ENCODE measurements at regions not wholly inside any gene's neighbourhood (a gene's known extent, or its start where the extent isn't known, plus 50 kb on each side); places are given as distances from the start of the nearest gene placed in this dataset.

- DNase-seq (ENCODE audit: insufficient read length, low spot score) (no peak), FAIRE-seq (no peak)
- TF ChIP-seq POLR2AphosphoS5 (IDR thresholded peaks at IDR 0.05; ENCODE audit: low read depth, low read length) (no peak), POU2F2 (IDR thresholded peaks at IDR 0.05; ENCODE audit: low read depth, low read length) (no peak)
Observed at GRCh38 chr13:71382285-71382684, 484.7 kb downstream of the DACH1 start.

DNA sequence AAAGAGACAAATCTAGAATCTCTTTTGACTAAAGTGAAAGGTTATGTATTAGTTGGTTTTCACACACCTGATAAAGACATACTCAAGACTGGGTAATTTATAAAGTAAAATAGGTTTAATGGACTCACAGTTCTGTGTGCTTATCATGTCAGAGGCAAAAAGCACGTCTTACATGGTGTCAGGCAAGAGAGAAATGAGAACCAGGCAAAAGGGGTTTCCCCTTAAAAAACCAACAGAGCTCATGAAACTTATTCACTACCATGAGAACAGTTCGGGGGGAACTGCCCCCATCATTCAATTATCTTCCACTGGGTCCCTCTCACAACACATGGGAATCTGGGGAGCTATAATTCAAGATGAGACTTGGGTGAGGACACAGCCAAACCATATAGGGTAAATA is 486.8 kb downstream of the DACH1 start:
- no peak for FAIRE-seq
- DNase-seq (ENCODE audit: insufficient read length, low spot score), result no peak
- TF ChIP-seq POLR2AphosphoS5 (IDR thresholded peaks at IDR 0.05; ENCODE audit: low read depth, low read length) (no peak), POU2F2 (IDR thresholded peaks at IDR 0.05; ENCODE audit: low read depth, low read length) (no peak), SPI1 (IDR thresholded peaks at IDR 0.05; ENCODE audit: low read depth, low read length) (no peak), PAX5 (IDR thresholded peaks at IDR 0.05; ENCODE audit: insufficient read depth, low read length, severe bottlenecking) (no peak), POLR2A (IDR thresholded peaks at IDR 0.05; ENCODE audit: low read depth, low read length) (no peak), TAF1 (IDR thresholded peaks at IDR 0.05; ENCODE audit: low read depth, low read length) (no peak)

DNA sequence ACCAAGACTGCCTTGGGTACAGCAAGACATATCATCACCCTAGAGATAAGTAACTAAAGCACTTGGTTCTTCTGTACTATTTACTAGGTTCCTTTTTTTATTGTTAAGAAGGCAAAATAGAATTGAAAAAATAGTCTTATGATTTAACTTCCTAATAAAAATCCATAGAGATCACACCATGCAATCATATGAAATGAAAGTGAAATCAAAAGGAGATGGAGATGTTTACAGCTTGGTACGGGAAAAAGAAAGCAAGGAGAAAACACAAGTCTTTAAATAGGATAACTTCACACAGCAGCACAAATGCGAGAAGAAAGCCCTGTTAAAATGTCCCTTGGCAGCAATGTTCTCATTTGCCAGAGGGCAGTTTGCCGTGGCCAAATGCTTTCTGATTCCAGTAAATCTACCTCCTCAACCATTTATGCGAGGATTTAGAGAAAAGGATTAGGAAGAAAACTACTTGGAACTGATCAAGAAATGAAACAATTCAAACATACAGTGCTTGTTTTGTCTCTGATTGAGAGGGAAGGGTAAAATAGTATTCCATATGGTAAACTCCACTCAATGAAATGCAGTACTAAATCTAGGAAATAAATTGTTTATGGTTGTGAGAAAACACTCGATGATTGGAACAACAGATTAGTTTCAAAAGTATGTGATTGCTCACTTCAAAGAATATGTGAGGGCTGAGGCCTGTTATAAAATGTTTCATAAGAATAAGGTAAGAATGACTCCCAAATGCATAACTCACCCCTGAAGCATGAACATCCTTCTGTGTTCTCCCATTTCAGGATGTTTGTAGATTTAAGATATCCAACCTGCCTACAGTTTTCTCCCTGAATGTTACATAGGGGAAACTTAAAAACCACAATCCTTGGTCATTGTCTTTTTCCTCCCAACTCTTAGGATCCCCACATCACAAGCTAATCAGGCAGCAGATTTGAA is 487.8 kb downstream of the DACH1 start:
- TF ChIP-seq POU2F2 (IDR thresholded peaks at IDR 0.05; ENCODE audit: low read depth, low read length) (no peak), SPI1 (IDR thresholded peaks at IDR 0.05; ENCODE audit: low read depth, low read length) (no peak), POLR2A (IDR thresholded peaks at IDR 0.05; ENCODE audit: low read depth, low read length) (no peak), TAF1 (IDR thresholded peaks at IDR 0.05; ENCODE audit: low read depth, low read length) (no peak), POLR2AphosphoS5 (IDR thresholded peaks at IDR 0.05; ENCODE audit: low read depth, low read length) (no peak), PAX5 (IDR thresholded peaks at IDR 0.05; ENCODE audit: insufficient read depth, low read length, severe bottlenecking) (no peak)
- no peak for DNase-seq (ENCODE audit: insufficient read length, low spot score)
- FAIRE-seq, result no peak

- FAIRE-seq (no peak), DNase-seq (ENCODE audit: insufficient read length, low spot score) (no peak)
- TF ChIP-seq POLR2A (IDR thresholded peaks at IDR 0.05; ENCODE audit: low read depth, low read length) (no peak), POU2F2 (IDR thresholded peaks at IDR 0.05; ENCODE audit: low read depth, low read length) (no peak), POLR2AphosphoS5 (IDR thresholded peaks at IDR 0.05; ENCODE audit: low read depth, low read length) (no peak), SPI1 (IDR thresholded peaks at IDR 0.05; ENCODE audit: low read depth, low read length) (no peak), PAX5 (IDR thresholded peaks at IDR 0.05; ENCODE audit: insufficient read depth, low read length, severe bottlenecking) (no peak), TAF1 (IDR thresholded peaks at IDR 0.05; ENCODE audit: low read depth, low read length) (no peak)
Observed at GRCh38 chr13:71374471-71375049, 492.4 kb downstream of the DACH1 start.

DNA sequence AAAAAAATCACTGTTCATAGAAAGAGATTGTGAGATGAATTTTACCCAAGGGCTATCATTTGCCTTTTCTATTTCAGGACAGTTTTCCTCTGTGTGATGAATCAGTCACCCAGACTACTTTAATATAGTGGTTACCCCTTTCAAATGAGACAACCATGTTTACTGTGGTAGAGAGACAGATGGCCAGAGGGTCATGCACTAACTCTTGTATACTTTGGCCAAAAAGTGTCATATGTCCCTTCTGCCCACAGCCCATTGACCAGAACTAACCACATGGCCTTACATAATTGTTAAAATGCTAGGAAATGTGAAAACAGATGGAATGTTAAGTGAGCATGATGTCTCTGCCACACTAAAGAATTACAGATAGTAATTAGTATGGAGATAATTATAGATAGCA is 498.7 kb downstream of the DACH1 start:
- FAIRE-seq (no peak), DNase-seq (ENCODE audit: insufficient read length, low spot score) (no peak)
- TF ChIP-seq SPI1 (IDR thresholded peaks at IDR 0.05; ENCODE audit: low read depth, low read length) (no peak), POLR2AphosphoS5 (IDR thresholded peaks at IDR 0.05; ENCODE audit: low read depth, low read length) (no peak), TAF1 (IDR thresholded peaks at IDR 0.05; ENCODE audit: low read depth, low read length) (no peak), PAX5 (IDR thresholded peaks at IDR 0.05; ENCODE audit: insufficient read depth, low read length, severe bottlenecking) (no peak), POU2F2 (IDR thresholded peaks at IDR 0.05; ENCODE audit: low read depth, low read length) (no peak), POLR2A (IDR thresholded peaks at IDR 0.05; ENCODE audit: low read depth, low read length) (no peak)

GRCh38 chr13:71360041-71360440 is 507.0 kb downstream of the DACH1 start:
- DNase-seq (ENCODE audit: insufficient read length, low spot score) (no peak), FAIRE-seq (no peak)
- no peak for TF ChIP-seq POLR2A (IDR thresholded peaks at IDR 0.05; ENCODE audit: low read depth, low read length)
- no peak for TF ChIP-seq POLR2AphosphoS5 (IDR thresholded peaks at IDR 0.05; ENCODE audit: low read depth, low read length)
- TF ChIP-seq PAX5 (IDR thresholded peaks at IDR 0.05; ENCODE audit: insufficient read depth, low read length, severe bottlenecking), result no peak
- no peak for TF ChIP-seq TAF1 (IDR thresholded peaks at IDR 0.05; ENCODE audit: low read depth, low read length)
- TF ChIP-seq SPI1 (IDR thresholded peaks at IDR 0.05; ENCODE audit: low read depth, low read length), result no peak
- TF ChIP-seq POU2F2 (IDR thresholded peaks at IDR 0.05; ENCODE audit: low read depth, low read length), result no peak

DNA sequence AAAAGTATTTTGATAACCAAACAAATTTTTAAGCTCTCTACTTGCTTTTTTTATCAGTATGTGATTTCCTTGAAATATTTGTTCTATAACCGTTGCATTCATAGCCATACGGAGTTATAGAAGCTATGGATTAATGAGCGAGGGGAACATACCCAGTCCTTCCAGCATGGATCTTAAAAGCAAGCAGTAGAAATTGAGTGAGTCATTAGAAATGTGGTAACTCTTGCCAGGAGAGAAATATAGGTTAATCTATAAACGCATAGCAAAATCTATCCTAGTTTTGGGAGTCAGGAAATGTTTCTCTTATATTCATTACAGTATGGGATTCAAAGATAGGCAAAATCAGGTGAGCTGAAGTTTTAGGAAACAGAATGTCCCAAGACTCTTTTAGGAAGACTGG is 507.4 kb downstream of the DACH1 start:
- DNase-seq (ENCODE audit: insufficient read length, low spot score) (no peak), FAIRE-seq (no peak)
- no peak for TF ChIP-seq POLR2A (IDR thresholded peaks at IDR 0.05; ENCODE audit: low read depth, low read length)
- TF ChIP-seq PAX5 (IDR thresholded peaks at IDR 0.05; ENCODE audit: insufficient read depth, low read length, severe bottlenecking), result no peak
- no peak for TF ChIP-seq TAF1 (IDR thresholded peaks at IDR 0.05; ENCODE audit: low read depth, low read length)
- no peak for TF ChIP-seq POLR2AphosphoS5 (IDR thresholded peaks at IDR 0.05; ENCODE audit: low read depth, low read length)
- TF ChIP-seq SPI1 (IDR thresholded peaks at IDR 0.05; ENCODE audit: low read depth, low read length), result no peak
- no peak for TF ChIP-seq POU2F2 (IDR thresholded peaks at IDR 0.05; ENCODE audit: low read depth, low read length)

DNA sequence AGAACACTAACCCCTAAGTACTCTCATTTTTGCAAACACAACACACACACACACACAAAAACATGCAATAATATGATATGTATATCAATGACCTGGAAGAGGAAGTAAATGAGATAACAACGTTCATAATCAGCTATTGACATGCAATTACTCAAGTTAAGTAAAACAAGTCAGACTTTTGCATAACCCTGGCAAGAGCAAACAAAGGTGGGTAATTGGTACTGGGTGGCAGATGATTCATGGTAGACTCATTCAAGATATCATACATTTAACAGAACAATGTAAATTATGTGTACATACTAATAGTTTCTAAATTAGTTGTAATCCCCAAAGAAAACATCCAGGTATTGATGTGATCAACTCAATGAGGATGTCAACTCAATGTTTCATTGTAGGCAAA is 508.8 kb downstream of the DACH1 start:
- no peak for FAIRE-seq
- TF ChIP-seq POU2F2 (IDR thresholded peaks at IDR 0.05; ENCODE audit: low read depth, low read length), result no peak
- no peak for TF ChIP-seq TAF1 (IDR thresholded peaks at IDR 0.05; ENCODE audit: low read depth, low read length)
- no peak for TF ChIP-seq PAX5 (IDR thresholded peaks at IDR 0.05; ENCODE audit: insufficient read depth, low read length, severe bottlenecking)
- TF ChIP-seq SPI1 (IDR thresholded peaks at IDR 0.05; ENCODE audit: low read depth, low read length), result no peak
- no peak for TF ChIP-seq POLR2AphosphoS5 (IDR thresholded peaks at IDR 0.05; ENCODE audit: low read depth, low read length)
- no peak for TF ChIP-seq POLR2A (IDR thresholded peaks at IDR 0.05; ENCODE audit: low read depth, low read length)
- no peak for DNase-seq (ENCODE audit: insufficient read length, low spot score)

GRCh38 chr13:71355010-71355409 is 512.0 kb downstream of the DACH1 start:
- TF ChIP-seq POLR2AphosphoS5 (IDR thresholded peaks at IDR 0.05; ENCODE audit: low read depth, low read length), result no peak
- TF ChIP-seq POU2F2 (IDR thresholded peaks at IDR 0.05; ENCODE audit: low read depth, low read length), result no peak
- no peak for TF ChIP-seq SPI1 (IDR thresholded peaks at IDR 0.05; ENCODE audit: low read depth, low read length)
- TF ChIP-seq PAX5 (IDR thresholded peaks at IDR 0.05; ENCODE audit: insufficient read depth, low read length, severe bottlenecking), result no peak
- no peak for TF ChIP-seq POLR2A (IDR thresholded peaks at IDR 0.05; ENCODE audit: low read depth, low read length)
- TF ChIP-seq TAF1 (IDR thresholded peaks at IDR 0.05; ENCODE audit: low read depth, low read length), result no peak
- FAIRE-seq (no peak), DNase-seq (ENCODE audit: insufficient read length, low spot score) (no peak)

All from GM12891 (cell line).